Caki2 (cell line): ENCODE measurements at regions not wholly inside any gene's neighbourhood (a gene's known extent, or its start where the extent isn't known, plus 50 kb on each side); places are given as distances from the start of the nearest gene placed in this dataset.
"Not testable (repeated sequence)": the region's sequence is repeated elsewhere in the genome, so short reads cannot be mapped to it uniquely, and the experiment has no call there.

Source experiments
- DNase-seq: peaks from one replicate; pipeline ENCODE4 v3.0.0-alpha.2; 2015; ENCODE audit warnings: low read depth
- in situ Hi-C: cut with HindIII; loops from 2 replicates; pipeline ENCODE4 v1.10.0; 2016; ENCODE audit warnings: low sequenced_read_pairs, low pct_unique_long_range_greater_than_20kb, mixed read lengths

DNA sequence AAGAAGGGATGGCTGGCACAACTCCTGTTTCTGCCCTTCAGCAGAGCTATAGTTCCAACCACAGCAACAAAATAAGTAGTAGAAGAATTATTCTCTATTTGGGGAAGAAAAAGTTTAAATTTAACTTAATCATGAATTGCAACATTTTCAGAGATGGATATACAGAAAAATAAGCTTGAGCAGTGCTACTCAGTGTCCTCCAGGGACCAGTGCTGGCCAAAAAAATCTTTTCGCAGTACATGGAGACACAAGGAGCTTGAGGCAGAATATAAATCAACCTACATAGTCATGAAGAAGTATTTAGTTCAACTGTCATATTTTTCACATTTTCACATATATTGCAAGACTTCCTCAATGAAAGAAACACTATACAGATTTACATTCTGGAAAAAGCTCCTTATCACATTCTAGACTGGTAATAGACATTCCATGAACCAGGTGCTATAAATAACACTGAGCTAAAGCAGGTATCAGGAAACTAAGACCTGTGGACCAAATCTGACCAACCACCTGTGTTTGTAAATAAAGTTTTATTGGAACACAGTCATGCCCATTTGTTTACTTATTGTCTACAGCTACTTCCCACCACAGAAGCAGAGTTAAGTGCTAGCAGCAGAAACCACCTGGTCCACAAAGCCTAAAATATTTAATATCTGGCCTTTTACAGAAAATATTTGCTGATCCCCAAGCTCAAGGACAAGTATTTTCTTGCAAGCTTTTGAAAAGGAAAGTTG, 101.9 kb downstream of the RGS21 start:
- in situ Hi-C loops, result no loop called here
- DNase-seq, result no peak

DNA sequence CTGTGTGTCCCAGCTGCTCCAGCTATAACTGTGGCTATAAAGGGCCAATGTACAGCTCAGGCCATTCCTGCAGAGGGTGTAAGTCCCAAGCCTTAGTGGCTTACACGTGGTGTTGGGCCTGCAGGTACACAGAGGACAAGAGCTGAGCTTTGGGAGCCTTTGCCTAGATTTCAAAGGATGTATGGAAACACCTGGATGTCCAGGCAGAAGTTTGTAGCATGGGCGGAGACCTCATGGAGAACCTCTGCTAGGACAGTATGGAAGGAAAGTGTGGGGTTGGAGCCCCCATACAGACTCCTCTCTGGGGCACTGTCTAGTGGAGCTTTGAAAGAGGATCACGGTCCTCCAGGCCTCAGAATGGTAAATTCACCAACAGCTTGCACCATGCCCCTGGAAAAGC, 113.9 kb downstream of the RGS21 start:
- in situ Hi-C loops, result no loop called here
- no peak for DNase-seq

DNA sequence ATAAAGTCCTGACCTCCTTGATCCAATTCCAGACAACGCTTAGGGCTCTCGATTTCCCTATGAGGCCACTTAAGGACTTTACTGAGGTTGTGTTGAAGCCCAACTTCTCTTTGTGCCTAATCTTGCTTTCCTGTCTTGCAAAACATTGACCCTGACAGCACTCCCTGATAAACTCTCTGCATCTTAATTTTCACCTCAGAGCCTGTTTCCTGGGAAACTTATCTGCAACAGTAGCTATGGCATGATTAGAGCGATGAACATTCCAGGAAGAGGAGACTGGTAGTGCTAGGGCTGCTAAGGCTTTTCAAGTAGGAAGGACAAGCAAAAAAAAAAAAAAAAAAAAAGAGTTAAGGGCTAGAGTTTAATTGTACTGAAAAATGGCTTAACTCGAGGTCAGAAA, 118.9 kb downstream of the RGS21 start:
- in situ Hi-C loops, result no loop called here
- no peak for DNase-seq

DNA sequence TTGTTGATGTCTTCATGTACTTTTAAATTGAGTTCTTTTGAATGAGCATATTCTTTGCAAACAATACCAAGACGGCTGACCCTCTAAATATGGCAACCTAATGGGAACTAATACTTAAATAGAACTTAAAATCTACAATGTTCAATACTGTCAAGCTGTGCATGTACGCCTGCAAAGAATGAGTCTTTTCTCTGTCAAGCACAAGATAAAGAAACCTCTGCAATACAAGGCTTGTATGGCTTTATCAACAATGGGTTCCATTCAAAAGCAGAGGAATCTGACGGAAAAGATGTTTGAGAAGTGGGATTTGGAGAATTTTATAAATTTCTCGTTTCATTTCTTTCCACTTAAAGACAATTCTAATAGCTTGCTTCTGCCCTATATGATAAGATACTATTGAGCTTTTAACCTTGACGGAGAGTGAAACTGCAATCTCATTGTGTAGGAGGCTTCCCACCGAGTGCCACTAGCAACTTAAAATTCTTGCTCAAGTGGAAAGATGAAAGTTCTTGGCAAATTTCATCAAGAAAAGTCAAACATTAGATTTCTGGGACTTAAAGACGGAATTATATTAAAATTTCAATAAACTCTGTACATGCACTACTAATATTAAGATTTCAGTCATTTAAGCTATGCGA, 119.8 kb downstream of the RGS21 start:
- DNase-seq, result no peak

DNA sequence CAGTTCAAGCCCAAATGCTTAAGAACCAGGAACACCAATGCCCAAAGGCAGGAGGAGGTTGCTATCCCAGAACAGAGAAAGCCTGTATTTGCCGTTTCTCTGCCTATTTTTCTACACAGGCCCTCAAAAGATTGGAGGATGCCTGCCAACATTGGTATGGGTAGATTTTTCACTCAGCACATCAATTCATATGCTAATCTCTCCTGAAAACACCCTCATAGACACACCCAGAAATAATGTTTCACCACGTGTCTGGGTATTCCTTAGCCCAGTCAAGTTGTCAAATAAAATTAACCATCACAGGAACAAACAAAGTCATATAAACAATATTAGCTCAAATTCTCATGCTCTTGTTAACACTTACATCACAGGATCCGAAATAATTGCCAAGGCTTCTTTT, 121.9 kb downstream of the RGS21 start:
- in situ Hi-C loops, result no loop called here
- DNase-seq, result no peak

More for the DNA sequence above, 119.8 kb downstream of the RGS21 start:
- in situ Hi-C loops, result no loop called here

DNA sequence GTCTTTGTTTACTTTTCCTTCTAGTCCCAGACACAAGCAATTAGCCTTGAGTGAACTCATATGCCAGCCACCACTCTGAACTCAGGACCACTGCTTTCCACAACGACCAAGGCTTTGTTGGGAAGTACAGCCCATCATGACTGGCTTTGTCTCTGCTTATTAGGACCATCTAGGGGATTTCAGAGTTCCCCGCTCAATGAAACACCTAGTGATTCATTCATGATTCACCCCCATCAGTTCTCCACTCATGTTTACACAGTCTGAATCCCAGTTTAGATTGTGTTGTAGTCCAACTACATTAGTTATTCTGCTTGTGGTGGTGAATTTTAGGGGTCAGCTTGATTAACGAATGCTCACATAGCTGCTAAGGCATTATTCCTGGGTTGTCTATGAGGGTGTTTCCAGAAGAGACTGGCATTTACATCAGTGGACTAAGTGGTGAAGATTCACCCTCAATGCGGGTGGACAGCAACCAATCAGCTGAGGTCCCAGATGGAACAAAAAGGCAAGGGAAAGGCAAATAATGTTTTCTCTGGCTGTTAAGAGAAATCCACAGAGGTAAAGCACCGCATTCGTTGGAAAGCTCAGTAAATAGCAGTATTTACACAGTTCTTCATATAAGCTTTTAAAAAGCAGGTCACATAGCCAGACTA, 122.7 kb downstream of the RGS21 start:
- in situ Hi-C loops, result no loop called here
- peak; percentile 61 for DNase-seq

DNA sequence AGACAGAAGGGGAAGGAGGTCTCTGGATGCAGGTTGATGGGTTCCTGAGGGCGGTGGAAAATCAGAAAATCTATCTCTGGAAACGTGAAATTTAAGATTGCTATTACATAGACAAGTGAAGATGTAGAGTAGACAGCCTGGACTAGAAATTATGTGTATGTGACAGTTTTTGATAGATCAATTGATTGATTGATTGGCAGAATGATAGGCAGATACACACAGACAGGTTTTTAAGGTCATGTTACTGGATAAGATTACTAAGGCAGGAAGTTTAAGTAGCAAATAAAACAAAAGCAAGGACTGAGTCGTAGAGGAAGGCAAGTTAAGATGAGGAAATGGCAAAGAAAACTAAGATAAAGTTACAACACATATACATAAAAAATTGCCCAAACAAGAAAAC, 124.7 kb downstream of the RGS21 start:
- in situ Hi-C loops, result no loop called here
- no peak for DNase-seq

DNA sequence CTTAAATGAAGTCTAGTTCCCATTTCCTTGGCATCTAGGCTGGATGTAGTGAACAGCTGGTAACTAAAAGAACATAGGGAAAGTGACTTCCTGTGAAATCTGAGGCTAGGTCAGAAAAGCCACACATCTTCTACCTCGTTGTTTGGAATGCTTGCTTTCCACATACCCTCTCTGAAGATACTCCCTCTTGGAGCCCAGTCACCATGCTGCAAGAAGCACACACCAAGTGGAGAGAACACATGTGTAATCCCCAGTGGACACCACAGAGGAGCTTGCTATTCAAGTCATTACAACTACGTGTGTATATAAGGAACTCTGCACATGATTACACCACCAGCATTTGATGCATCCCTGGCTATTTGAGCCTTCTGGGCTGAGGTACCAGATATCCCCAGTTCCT, 125.9 kb downstream of the RGS21 start:
- no peak for DNase-seq
- in situ Hi-C loops, result no loop called here

DNA sequence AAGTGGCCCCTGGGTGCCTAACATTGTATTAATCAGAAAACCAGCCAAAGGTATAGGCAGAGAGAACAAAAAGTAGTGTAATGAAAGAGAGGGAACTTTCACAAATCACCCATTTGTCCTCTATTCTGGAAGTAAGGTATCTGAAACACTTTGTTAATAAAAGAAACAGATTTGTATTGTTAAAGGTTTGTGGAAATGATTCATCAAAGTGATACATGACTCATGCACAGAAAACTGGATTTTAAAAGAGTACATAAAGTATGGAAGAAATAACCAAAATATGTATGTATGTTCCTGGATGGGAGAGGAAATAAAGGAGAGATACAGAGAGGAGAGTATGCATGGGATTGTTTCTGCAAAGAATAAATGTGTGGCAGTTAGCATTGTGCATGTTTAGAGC, 126.8 kb downstream of the RGS21 start:
- in situ Hi-C loops, result no loop called here
- no peak for DNase-seq

DNA sequence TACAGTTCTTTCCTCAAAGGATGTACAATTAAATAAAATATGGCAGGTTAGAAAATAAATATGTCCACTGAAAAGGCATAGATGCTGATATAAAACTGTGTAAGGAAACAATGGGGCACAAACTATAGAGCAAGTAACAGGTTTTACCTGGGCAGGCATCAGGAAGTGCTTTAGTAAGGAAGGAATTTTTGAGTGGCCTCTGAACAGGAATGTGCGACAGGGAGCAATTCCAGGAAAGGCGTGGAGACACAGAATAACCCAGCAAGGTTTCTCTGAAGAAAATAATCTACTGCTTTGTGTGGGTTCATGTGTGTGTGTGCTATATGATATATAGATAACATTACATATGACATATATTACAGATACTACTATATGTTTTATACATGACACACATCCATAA, 128.4 kb downstream of the RGS21 start:
- no peak for DNase-seq
- in situ Hi-C loops, result no loop called here

DNA sequence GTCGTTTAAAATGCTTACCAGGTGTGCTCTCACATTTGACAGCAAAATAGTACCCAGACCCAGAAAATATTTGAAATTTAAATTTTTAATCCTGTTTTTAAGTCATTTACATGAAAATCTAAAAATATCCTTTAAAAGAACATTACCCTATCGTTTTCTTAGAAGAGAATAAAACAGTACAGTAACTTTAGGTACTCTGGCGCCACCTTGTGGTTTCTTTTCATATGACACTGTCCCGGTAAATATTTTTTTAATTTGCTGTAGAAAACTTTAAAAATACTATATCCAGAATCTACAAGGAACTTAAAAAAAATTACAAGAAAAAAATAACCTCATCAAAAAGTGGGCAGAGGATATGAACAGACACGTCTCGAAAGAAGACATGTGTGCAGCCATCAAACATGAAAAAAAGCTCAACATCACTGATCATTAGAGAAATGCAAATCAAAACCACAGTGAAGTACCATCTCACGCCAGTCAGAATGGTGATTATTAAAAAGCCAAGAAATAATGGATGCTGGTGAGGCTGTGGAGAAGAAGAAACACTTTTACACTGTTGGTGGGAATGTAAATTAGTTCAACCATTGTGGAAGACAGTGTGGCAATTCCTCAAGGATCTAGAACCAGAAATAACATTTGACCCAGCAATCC, 129.2 kb downstream of the RGS21 start:
- in situ Hi-C loops, result no loop called here
- DNase-seq, result peak; percentile 30

DNA sequence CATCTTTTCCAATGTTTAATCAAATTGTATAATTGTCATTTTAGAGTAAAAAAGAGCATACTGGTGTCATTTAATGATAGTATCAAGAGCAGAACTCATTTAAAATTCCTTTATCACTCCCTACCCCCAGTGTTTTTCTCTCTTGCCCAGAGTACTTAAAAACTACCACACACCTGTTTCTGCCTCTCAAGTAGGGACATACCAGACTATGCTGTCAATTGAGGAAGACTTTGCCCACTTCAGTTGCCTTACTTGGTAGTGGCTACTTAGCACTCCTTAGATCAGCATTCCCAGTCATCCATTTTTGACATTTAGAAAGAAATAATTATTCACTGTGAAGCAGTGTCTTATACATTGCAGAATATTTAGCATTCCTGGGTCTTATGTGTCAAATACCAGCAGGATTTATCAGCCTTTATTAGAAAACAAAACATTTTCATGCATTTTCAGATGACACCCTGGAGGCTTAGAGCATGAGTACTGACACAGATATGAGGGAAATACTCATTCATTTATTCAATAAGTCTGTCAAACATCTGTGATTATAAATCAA, 127.5 kb upstream of the RGS1 start:
- in situ Hi-C loops, result no loop called here
- DNase-seq, result no peak

DNA sequence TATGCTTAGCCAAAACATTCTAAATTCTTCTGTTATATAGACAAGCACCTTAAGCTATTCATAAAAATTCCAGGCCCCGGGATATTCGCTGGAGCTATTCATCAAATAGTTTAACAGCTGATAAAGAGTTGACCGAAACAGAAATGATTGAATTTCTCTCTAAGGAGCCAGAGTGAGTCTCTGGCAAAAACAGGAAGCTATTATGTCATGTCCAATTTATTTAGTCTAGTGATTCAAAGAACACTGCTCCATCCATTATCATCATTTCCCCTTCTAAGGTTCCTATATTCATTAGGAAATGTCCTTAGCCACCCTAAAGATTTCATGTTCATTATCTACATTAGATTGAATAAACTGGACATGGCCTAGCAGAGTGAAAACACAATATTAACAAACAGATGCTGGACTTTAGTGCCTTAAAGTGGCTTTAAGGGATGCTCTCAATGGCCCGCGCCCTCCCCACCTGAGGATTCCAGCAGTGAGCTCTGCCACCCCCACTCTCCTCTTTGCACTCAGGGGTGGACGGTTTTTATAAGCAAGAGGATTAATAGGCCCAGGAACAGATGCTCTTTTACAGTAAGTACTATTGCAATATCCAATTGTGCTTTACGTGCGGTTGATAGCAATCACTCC, 122.1 kb upstream of the RGS1 start:
- in situ Hi-C loops, result no loop called here
- DNase-seq, result no peak

DNA sequence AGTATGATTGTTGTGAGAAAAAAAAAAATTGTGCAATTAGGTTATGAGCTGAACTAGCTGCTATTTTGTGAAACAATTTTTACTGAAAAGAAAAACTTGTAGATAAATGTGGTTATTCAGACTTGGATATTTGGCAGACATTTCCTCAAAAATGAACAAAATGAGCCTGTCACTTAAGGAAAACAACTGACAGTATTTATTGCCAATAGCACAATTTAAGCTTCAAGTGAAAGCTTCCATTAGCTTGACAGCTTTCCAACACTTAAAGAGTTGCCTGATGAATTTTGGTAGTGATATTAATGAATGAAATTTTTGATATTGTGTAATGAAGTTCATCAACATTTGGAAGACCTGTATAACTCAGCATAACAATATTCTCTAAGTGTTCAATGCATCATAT, 116.1 kb upstream of the RGS1 start:
- in situ Hi-C loops, result no loop called here
- DNase-seq, result no peak

DNA sequence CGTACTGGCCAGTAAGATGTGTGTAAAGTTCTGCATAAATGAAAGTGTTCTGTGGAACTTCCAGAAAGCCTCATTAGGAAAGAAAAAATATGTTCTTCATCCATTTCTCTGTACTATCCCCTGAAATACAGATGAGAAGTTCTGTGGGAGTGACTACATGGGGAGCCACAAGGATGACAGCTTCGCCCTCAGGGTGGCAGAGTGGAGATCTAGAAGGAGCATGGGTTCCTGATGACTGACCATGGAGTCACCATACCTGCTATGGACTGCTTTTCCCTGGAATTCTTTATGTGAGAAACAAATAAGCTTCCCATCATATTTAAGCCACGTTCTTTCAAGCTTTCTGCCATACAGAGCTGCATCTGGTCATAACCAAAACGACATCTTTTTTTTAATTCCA, 113.9 kb upstream of the RGS1 start:
- in situ Hi-C loops, result no loop called here
- DNase-seq, result no peak

DNA sequence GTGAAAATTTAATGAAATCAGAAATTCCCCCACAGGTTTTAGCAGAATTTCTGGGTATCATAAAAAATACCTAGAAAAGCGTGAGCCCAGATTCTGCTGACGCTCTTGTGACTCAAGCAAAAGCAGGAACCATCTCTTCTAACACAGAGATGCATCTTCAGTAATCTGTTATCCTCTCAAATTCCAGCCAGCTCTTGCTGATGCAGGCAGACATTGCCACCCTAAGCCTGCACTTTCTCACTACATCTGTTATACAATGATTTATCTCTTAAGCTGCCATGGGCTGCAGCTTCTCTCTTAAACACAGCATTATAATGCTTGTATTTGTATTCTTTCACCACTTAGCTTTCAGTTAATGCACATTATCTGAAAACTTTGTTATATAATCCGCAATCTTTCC, 113.0 kb upstream of the RGS1 start:
- DNase-seq, result no peak
- in situ Hi-C loops, result no loop called here

DNA sequence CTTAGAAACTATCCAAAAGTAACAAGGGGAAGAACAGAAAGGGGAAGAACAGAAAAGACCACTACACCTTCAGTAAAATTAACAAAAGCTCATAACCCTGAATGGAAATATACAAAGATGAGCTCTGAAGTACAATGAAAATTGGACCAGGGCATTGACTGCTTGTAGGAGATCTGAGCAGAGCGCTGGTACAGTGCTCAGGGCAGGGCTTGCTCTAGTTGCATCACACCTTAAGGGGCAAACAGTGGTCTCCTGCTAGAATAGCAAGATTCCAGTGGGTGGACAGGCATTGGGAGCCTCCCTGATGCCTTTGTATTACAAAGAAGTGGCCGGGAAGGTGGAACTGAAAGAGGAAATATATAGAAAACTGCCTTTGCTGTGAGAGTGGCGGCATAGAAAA, 111.9 kb upstream of the RGS1 start:
- DNase-seq, result no peak
- in situ Hi-C loops, result no loop called here

DNA sequence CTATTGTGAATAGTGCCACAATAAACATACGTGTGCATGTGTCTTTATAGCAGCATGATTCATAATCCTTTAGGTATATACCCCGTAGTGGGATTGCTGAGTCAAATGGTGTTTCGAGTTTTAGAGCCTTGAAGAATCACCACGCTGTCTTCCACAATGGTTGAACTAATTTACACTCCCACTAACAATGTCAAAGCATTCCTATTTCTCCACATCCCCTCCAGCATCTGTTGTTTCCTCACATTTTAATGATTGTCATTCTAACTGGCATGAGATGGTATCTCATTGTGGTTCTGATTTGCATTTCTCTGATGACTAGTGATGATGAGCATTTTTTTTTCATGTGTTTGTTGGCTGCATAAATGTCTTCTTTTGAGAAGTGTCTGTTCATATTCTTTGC, 110.4 kb upstream of the RGS1 start:
- DNase-seq, in situ Hi-C loops: not testable (repeated sequence)
